Neural cell (in vitro differentiated cells): ENCODE measurements at regions not wholly inside any gene's neighbourhood (a gene's known extent, or its start where the extent isn't known, plus 50 kb on each side); places are given as distances from the start of the nearest gene placed in this dataset.

ENCODE experiments used
- H2AFZ ChIP-seq: fragments of 200-600, 300-800 bp; sonication (generic), shearing (Covaris generic); 2 replicates; pipeline ENCODE4 v1.6.0; 2014; ENCODE audit warnings: low read depth, mild to moderate bottlenecking, antibody characterized with exemption, low read length, moderate library complexity
- H3F3A ChIP-seq: fragments of 200-600 bp; shearing (Covaris generic); 2 replicates; pipeline ENCODE4 v1.6.1; 2016; ENCODE audit warnings: mild to moderate bottlenecking, moderate library complexity, mixed read lengths, antibody characterized with exemption, low read length; ENCODE audit not compliant: insufficient read depth, poor library complexity, severe bottlenecking
- H3K27ac ChIP-seq: fragments of 200-600, 300-800 bp; sonication (generic), shearing (Covaris generic); 2 replicates; pipeline ENCODE4 v1.5.1; 2014; ENCODE audit warnings: mild to moderate bottlenecking, low read length, moderate library complexity
- H3K27me3 ChIP-seq: fragments of 300-800, 200-600 bp; sonication (generic), shearing (Covaris generic); 2 replicates; pipeline ENCODE4 v1.6.0; 2014; ENCODE audit warnings: mild to moderate bottlenecking, low read depth, low read length, moderate library complexity; ENCODE audit not compliant: insufficient read depth
- H3K36me3 ChIP-seq: fragments of 300-800, 200-600 bp; sonication (generic), shearing (Covaris generic); 2 replicates; pipeline ENCODE4 v1.5.1; 2014; ENCODE audit warnings: mild to moderate bottlenecking, antibody characterized with exemption, low read length, moderate library complexity; ENCODE audit not compliant: insufficient read depth
- H3K4me2 ChIP-seq: fragments of 300-800, 200-600 bp; sonication (generic), shearing (Covaris generic); 2 replicates; pipeline ENCODE4 v1.6.0; 2014; ENCODE audit warnings: mild to moderate bottlenecking, low read length
- H3K4me3 ChIP-seq: fragments of 300-800, 200-600 bp; sonication (generic), shearing (Covaris generic); 2 replicates; pipeline ENCODE4 v1.5.1; 2014; ENCODE audit warnings: mild to moderate bottlenecking, low read length, moderate library complexity
- H3K79me2 ChIP-seq: fragments of 200-600 bp; shearing (Covaris generic); replicated peaks from 2 replicates; pipeline ENCODE4 v1.6.0; 2014; ENCODE audit warnings: mild to moderate bottlenecking, low read length, moderate library complexity; ENCODE audit not compliant: insufficient read depth
- H3K9ac ChIP-seq: fragments of 300-800, 200-600 bp; sonication (generic), shearing (Covaris generic); 2 replicates; pipeline ENCODE4 v1.6.1; 2016; ENCODE audit warnings: mild to moderate bottlenecking, low read length, mixed read lengths
- H3K9me2 ChIP-seq: fragments of 200-600 bp; shearing (Covaris generic); 2 replicates; pipeline ENCODE4 v1.6.1; 2016; ENCODE audit warnings: mild to moderate bottlenecking, low read length, mixed read lengths; ENCODE audit not compliant: insufficient read depth
- H3K9me3 ChIP-seq: fragments of 200-600, 300-800 bp; sonication (generic), shearing (Covaris generic); 2 replicates; pipeline ENCODE4 v1.6.1; 2016; ENCODE audit warnings: mild to moderate bottlenecking, mixed run types, low read length, moderate library complexity, mixed read lengths
- H4K20me1 ChIP-seq: fragments of 200-600 bp; shearing (Covaris generic); 2 replicates; pipeline ENCODE4 v1.6.1; 2016; ENCODE audit warnings: mild to moderate bottlenecking, mixed run types; ENCODE audit not compliant: insufficient read depth
- CTCF ChIP-seq: fragments of 450-650 bp; IDR thresholded peaks from 2 replicates; pipeline ENCODE4 v1.5.1; 2014; ENCODE audit warnings: antibody characterized with exemption, mild to moderate bottlenecking, moderate library complexity; ENCODE audit not compliant: poor library complexity, severe bottlenecking
- EP300 ChIP-seq: fragments of 450-650 bp; conservative IDR thresholded peaks from 2 replicates; pipeline ENCODE4 v1.6.1; 2014; ENCODE audit warnings: antibody characterized with exemption, mild to moderate bottlenecking, moderate library complexity; ENCODE audit not compliant: poor library complexity, severe bottlenecking
- EZH2 ChIP-seq: fragments of 200-600, 300-800 bp; shearing (Covaris generic), sonication (generic); IDR thresholded peaks from 2 replicates; pipeline ENCODE4 v1.6.1; 2014; ENCODE audit warnings: antibody characterized with exemption, low read length, borderline replicate concordance, mild to moderate bottlenecking; ENCODE audit not compliant: insufficient read depth, poor library complexity, severe bottlenecking
- MXI1 ChIP-seq: fragments of 450-650 bp; conservative IDR thresholded peaks from 2 replicates; pipeline ENCODE4 v1.6.1; 2014; ENCODE audit warnings: antibody characterized with exemption, mild to moderate bottlenecking; ENCODE audit not compliant: poor library complexity, severe bottlenecking
- POLR2AphosphoS5 ChIP-seq: IDR thresholded peaks from 2 replicates; pipeline ENCODE4 v1.6.1; 2012
- RAD21 ChIP-seq: fragments of 450-650 bp; conservative IDR thresholded peaks from 2 replicates; pipeline ENCODE4 v1.6.1; 2014; ENCODE audit warnings: antibody characterized with exemption, mild to moderate bottlenecking, moderate library complexity
- REST ChIP-seq: IDR thresholded peaks from 2 replicates; pipeline ENCODE4 v1.6.1; 2012; ENCODE audit warnings: borderline replicate concordance
- SMC3 ChIP-seq: fragments of 450-650 bp; conservative IDR thresholded peaks from 2 replicates; pipeline ENCODE4 v1.6.1; 2014; ENCODE audit warnings: antibody characterized with exemption, mild to moderate bottlenecking, moderate library complexity; ENCODE audit not compliant: poor library complexity
- TAF1 ChIP-seq: IDR thresholded peaks from 2 replicates; pipeline ENCODE4 v1.6.1; 2012; ENCODE audit warnings: low read depth

- no peak overlapping the region for H3K4me3 ChIP-seq
- no peaks in the 10 kb centered on the region for H3K36me3 ChIP-seq
- H2AFZ ChIP-seq, result no peak overlapping the region
- H4K20me1 ChIP-seq, result no peaks in the 10 kb centered on the region
- no peak overlapping the region for H3K9ac ChIP-seq
- no peaks in the 10 kb centered on the region for H3K27me3 ChIP-seq
- no peak overlapping the region for H3K4me2 ChIP-seq
- H3K9me2 ChIP-seq, result no peaks in the 10 kb centered on the region
- no peak for TF ChIP-seq EZH2
- TF ChIP-seq MXI1, result no peak
- TF ChIP-seq SMC3, result no peak
- TF ChIP-seq TAF1, result no peak
- TF ChIP-seq RAD21, result no peak
- H3K79me2 ChIP-seq, result no peaks in the 10 kb centered on the region
- no peaks in the 10 kb centered on the region for H3K9me3 ChIP-seq
- no peaks in the 10 kb centered on the region for H3F3A ChIP-seq
- no peak overlapping the region for H3K27ac ChIP-seq
Measured at GRCh38 chr4:179626687-179627086, 2184.4 kb upstream of the AGA start.

GRCh38 chr4:179631321-179631720 lies 2189.1 kb upstream of the AGA start:
- Histone ChIP-seq H3K9ac (no peak overlapping the region), H4K20me1 (no peaks in the 10 kb centered on the region), H2AFZ (no peak overlapping the region), H3K27me3 (no peaks in the 10 kb centered on the region), H3F3A (no peaks in the 10 kb centered on the region), H3K79me2 (no peaks in the 10 kb centered on the region), H3K9me3 (no peaks in the 10 kb centered on the region), H3K4me2 (no peak overlapping the region), H3K27ac (no peak overlapping the region), H3K4me3 (no peak overlapping the region), H3K9me2 (no peaks in the 10 kb centered on the region), H3K36me3 (no peaks in the 10 kb centered on the region)
- TF ChIP-seq EZH2 (no peak), MXI1 (no peak), CTCF (no peak), RAD21 (no peak), EP300 (no peak), POLR2AphosphoS5 (no peak), REST (no peak), SMC3 (no peak), TAF1 (no peak)

GRCh38 chr4:179634862-179635261 lies 2192.6 kb upstream of the AGA start:
- H2AFZ ChIP-seq, result no peak overlapping the region
- TF ChIP-seq REST (no peak), RAD21 (no peak), EP300 (no peak), POLR2AphosphoS5 (no peak), TAF1 (no peak), SMC3 (no peak), MXI1 (no peak), EZH2 (no peak), CTCF (no peak)
- no peak overlapping the region for H3K4me2 ChIP-seq
- no peaks in the 10 kb centered on the region for H3F3A ChIP-seq
- H3K9me3 ChIP-seq, result no peaks in the 10 kb centered on the region
- no peaks in the 10 kb centered on the region for H3K27me3 ChIP-seq
- no peak overlapping the region for H3K27ac ChIP-seq
- no peaks in the 10 kb centered on the region for H3K79me2 ChIP-seq
- H3K36me3 ChIP-seq, result no peaks in the 10 kb centered on the region
- no peaks in the 10 kb centered on the region for H4K20me1 ChIP-seq
- H3K4me3 ChIP-seq, result no peak overlapping the region
- H3K9ac ChIP-seq, result no peak overlapping the region
- no peaks in the 10 kb centered on the region for H3K9me2 ChIP-seq
